HAP-1 (cell line): ENCODE measurements at regions not wholly inside any gene's neighbourhood (a gene's known extent, or its start where the extent isn't known, plus 50 kb on each side); places are given as distances from the start of the nearest gene placed in this dataset.
"Not testable (repeated sequence)": the region's sequence is repeated elsewhere in the genome, so short reads cannot be mapped to it uniquely, and the experiment has no call there.

Source experiments
- DNase-seq, 2 experiments: peaks; one replicate each; pipeline ENCODE4 v3.0.0-alpha.2; 2016 to 2020; ENCODE audit warnings: low spot score in 2 of 2
- H3K27me3 ChIP-seq: fragments of 250-450 bp; sonication (Bioruptor Pico); 2 replicates; pipeline ENCODE4 v1.5.1; 2020; ENCODE audit warnings: low read depth, mild to moderate bottlenecking, moderate library complexity
- H3K36me3 ChIP-seq: fragments of 250-450 bp; sonication (Bioruptor Pico); replicated peaks from 2 replicates; pipeline ENCODE4 v1.5.1; 2020; ENCODE audit warnings: mild to moderate bottlenecking
- H3K4me1 ChIP-seq: fragments of 250-450 bp; sonication (Bioruptor Pico); 2 replicates; pipeline ENCODE4 v1.5.1; 2020; ENCODE audit warnings: mild to moderate bottlenecking
- H3K4me3 ChIP-seq: fragments of 250-450 bp; sonication (Bioruptor Pico); 2 replicates; pipeline ENCODE4 v1.5.1; 2020; ENCODE audit warnings: mild to moderate bottlenecking, moderate library complexity
- H3K9me3 ChIP-seq: fragments of 250-450 bp; sonication (Bioruptor Pico); 2 replicates; pipeline ENCODE4 v1.5.1; 2020; ENCODE audit warnings: mild to moderate bottlenecking, moderate library complexity
- in situ Hi-C: fragments of 300-500 bp; cut with MboI; formaldehyde crosslinking; loops from 3 replicates; pipeline ENCODE4 v1.14.3; 2020; ENCODE audit warnings: low sequenced_read_pairs, inconsistent platforms, mixed read lengths

DNA sequence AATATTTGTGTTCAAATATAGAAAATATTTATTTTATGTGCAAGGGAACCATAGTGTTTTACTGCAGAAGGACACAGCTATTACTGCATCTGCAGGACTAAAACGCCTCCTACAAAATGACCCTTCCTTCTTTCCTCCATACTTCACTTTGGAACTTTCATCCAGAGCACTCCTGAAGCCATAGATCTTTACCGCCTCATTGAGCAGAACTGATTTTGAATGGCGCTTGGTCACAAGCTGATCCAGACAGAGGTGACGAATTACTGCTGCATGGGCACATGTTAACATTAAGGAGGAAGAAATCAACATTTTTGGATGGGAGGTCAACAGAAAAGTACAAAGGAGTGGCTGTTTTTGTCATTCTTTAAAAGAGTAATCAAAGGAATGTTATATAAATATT, 931.6 kb downstream of the NCAM2 start:
- Histone ChIP-seq H3K36me3 (no peaks in the 10 kb centered on the region), H3K4me3 (no peak overlapping the region), H3K9me3 (no peaks in the 10 kb centered on the region), H3K27me3 (no peaks in the 10 kb centered on the region), H3K4me1 (no peaks in the 10 kb centered on the region)
- no peak for DNase-seq
- in situ Hi-C loops = no loop called here

- H3K9me3 ChIP-seq = no peaks in the 10 kb centered on the region
- no peak overlapping the region for H3K4me3 ChIP-seq
- H3K27me3 ChIP-seq = no peaks in the 10 kb centered on the region
- in situ Hi-C loops = no loop called here
- H3K4me1 ChIP-seq = no peaks in the 10 kb centered on the region
- no peaks in the 10 kb centered on the region for H3K36me3 ChIP-seq
- DNase-seq = no peak
Observed at GRCh38 chr21:21952566-21952965, 954.4 kb downstream of the NCAM2 start.

DNA sequence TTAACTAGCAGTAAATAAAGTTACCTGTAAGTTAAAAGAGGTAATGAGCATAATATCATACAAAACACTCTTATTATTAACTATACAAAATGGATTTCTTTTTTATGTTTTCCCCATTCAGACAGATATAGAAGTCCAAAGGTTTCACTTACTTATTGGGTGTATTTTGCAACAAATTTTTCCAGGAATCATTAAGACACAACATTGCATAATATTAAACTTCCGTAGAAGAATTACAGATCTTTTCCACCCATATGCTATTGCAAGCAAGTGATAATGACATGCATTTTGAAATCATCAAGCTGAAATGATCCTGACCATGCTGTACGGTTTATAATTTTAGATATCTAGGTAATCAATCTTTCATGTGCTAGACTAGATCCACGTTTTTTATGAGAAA, 957.0 kb downstream of the NCAM2 start:
- Histone ChIP-seq H3K4me3 (no peak overlapping the region), H3K9me3 (no peaks in the 10 kb centered on the region; the same call in 1 of the 2 replicates), H3K36me3 (no peaks in the 10 kb centered on the region), H3K27me3 (no peaks in the 10 kb centered on the region), H3K4me1 (no peaks in the 10 kb centered on the region)
- DNase-seq = no peak
- in situ Hi-C loops = no loop called here

DNA sequence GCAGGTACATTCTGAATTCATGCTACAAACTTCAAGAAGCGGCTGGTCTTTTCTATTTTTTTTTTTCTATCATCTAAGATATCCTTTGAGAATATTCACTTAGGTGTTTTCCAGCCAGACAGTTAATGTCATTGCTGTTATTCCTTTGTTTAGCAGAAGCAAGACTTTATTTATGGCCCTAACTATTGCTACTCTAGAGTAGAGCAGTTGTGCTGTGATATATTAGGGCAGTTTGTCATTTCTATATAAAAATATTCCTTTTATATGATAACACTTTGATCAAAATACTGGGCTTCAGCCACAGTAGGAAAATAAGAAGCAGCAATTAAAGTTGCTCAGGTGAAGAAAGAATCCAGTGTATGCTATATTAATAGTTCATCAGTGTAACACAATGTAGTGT, 959.3 kb downstream of the NCAM2 start:
- in situ Hi-C loops = no loop called here
- DNase-seq = no peak
- H3K4me3 ChIP-seq = no peak overlapping the region
- H3K4me1 ChIP-seq = no peaks in the 10 kb centered on the region
- no peaks in the 10 kb centered on the region for H3K36me3 ChIP-seq
- H3K27me3 ChIP-seq = no peaks in the 10 kb centered on the region
- H3K9me3 ChIP-seq = no peaks in the 10 kb centered on the region; the same call in 1 of the 2 replicates

DNA sequence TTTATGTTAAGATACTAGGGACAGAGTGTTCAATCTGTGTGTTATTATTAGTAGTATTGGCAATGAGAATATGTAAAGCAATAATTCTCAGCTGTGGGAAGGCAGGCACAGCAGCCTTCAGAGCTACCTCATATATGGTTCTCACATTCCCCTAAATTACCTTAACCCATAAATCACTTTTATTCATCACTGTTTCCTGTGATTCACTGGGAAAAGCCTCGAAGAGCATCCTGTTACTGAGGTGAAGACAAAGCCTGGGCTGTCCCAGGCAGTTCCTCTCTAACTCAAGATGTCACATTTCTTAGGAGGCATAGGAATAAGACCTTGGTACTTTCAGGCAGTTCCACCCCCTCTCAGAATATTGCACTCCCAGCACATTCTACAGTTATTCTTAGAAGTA, 965.7 kb downstream of the NCAM2 start:
- in situ Hi-C loops = no loop called here

GRCh38 chr21:21968810-21969209, 970.6 kb downstream of the NCAM2 start:
- Histone ChIP-seq H3K4me1 (no peaks in the 10 kb centered on the region), H3K27me3 (no peaks in the 10 kb centered on the region), H3K9me3 (no peaks in the 10 kb centered on the region), H3K36me3 (no peaks in the 10 kb centered on the region), H3K4me3 (no peak overlapping the region)
- DNase-seq = no peak
- in situ Hi-C loops = no loop called here

More for the DNA sequence above, 965.7 kb downstream of the NCAM2 start:
- H3K4me3 ChIP-seq = no peak overlapping the region
- no peak for DNase-seq
- H3K4me1 ChIP-seq = no peaks in the 10 kb centered on the region
- H3K9me3 ChIP-seq = no peaks in the 10 kb centered on the region
- H3K36me3 ChIP-seq = no peaks in the 10 kb centered on the region
- H3K27me3 ChIP-seq = no peaks in the 10 kb centered on the region

GRCh38 chr21:21969211-21969610, 971.0 kb downstream of the NCAM2 start:
- Histone ChIP-seq H3K9me3 (no peaks in the 10 kb centered on the region), H3K36me3 (no peaks in the 10 kb centered on the region), H3K4me1 (no peaks in the 10 kb centered on the region), H3K27me3 (no peaks in the 10 kb centered on the region), H3K4me3 (no peak overlapping the region)
- in situ Hi-C loops = no loop called here
- DNase-seq = no peak

DNA sequence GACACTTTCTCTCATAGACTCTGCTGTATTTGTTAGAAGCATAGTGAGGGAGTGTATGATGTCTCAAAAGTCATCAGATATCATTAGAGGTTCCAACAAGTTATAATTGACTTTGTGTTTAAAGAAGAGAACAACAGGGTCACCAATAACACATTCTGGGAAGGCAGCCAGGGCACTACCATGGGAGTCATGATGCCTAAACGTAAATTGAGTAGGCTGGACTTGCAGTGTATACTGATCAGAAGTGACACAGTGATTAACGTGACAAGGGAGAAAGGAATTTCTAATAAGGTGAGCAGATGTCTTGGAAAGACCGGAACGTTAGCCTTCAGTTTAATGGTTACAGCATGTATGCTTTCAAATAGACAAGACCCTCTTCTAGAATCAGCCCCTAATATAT, 973.2 kb downstream of the NCAM2 start:
- in situ Hi-C loops = no loop called here
- Histone ChIP-seq H3K36me3 (no peaks in the 10 kb centered on the region), H3K4me1 (no peaks in the 10 kb centered on the region), H3K27me3 (no peaks in the 10 kb centered on the region), H3K4me3 (no peak overlapping the region), H3K9me3 (no peaks in the 10 kb centered on the region)
- no peak for DNase-seq

DNA sequence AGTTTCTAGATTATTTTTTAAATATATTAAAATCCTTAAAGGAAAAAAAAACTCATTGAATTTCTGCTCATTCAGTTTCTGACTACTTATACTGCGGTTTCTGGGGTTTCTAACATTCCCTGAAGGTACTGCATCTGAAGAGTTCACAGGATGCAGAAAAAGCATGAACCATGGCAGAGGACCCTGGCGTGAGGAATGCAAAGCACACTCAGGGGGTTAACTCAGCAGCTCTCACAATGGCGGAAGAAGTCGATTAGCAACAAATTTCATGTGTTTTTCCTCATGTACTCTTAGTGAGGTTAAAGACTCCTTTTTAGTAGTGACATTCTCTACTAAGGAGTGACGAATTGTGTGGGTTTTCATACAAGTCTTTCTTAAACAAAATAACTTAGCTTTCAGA, 975.6 kb downstream of the NCAM2 start:
- Histone ChIP-seq H3K9me3 (no peaks in the 10 kb centered on the region), H3K36me3 (no peaks in the 10 kb centered on the region), H3K4me1 (no peaks in the 10 kb centered on the region), H3K27me3 (no peaks in the 10 kb centered on the region), H3K4me3 (no peak overlapping the region)
- in situ Hi-C loops = no loop called here
- peak in 1 of 2 experiments; percentile 19 for DNase-seq

- Histone ChIP-seq H3K36me3 (no peaks in the 10 kb centered on the region), H3K4me1 (no peaks in the 10 kb centered on the region), H3K4me3 (no peak overlapping the region), H3K9me3 (0 out of 2 replicates have a peak, but pooled peaks cover 2% of the 10 kb centered on the region), H3K27me3 (no peaks in the 10 kb centered on the region)
- DNase-seq = no peak
- in situ Hi-C loops = no loop called here
Observed at GRCh38 chr21:21996891-21997290, 998.7 kb downstream of the NCAM2 start.

GRCh38 chr21:21997390-21998333, 999.5 kb downstream of the NCAM2 start:
- H3K4me3 ChIP-seq = no peak overlapping the region
- H3K36me3 ChIP-seq = no peaks in the 10 kb centered on the region
- DNase-seq = no peak
- 0 out of 2 replicates have a peak, but pooled peaks cover 2% of the 10 kb centered on the region for H3K9me3 ChIP-seq
- H3K4me1 ChIP-seq = no peaks in the 10 kb centered on the region
- in situ Hi-C loops = no loop called here
- H3K27me3 ChIP-seq = no peaks in the 10 kb centered on the region

DNA sequence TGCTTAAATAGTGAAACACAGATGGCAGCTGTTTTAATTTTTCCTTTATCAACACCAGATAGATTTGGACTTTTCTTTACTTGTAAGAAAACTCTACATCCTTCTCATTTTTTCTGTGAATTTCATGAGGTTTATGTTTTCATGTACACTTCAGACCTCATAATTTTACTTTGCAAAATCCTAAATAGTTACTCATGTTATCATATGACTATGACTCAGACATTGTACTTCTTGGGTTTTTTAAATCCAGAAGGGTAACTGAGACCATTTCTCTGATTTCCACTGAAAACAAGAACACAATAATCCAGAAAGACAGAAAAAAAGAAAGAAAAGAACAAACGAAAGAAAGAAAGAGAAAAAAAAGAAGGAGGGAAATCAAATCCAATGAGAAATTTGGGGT, 1021.6 kb downstream of the NCAM2 start:
- in situ Hi-C loops = no loop called here
- no peak for DNase-seq
- H3K4me1 ChIP-seq = no peaks in the 10 kb centered on the region
- no peak overlapping the region for H3K4me3 ChIP-seq
- H3K36me3 ChIP-seq = no peaks in the 10 kb centered on the region
- no peaks in the 10 kb centered on the region for H3K27me3 ChIP-seq
- no peaks in the 10 kb centered on the region; the same call in 1 of the 2 replicates for H3K9me3 ChIP-seq

DNA sequence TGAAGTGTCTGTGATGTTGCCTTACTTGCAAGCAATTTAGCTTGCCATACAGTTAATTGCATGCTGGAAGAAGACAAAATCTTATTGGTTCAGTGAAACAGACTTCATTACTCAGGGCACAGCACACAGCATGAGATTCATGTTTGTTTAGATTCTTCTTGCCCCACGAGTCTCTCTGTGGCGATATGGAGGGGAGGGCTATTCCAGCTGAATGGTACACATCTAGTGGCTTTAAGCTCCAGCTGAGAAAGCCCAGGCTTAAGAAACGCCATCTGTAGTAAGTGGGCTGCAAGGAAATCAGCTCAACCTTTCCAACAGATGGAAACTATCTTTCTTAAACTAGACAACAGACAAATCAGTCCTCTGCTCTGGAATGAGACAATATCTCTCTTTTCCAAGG, 1022.0 kb downstream of the NCAM2 start:
- Histone ChIP-seq H3K27me3 (no peaks in the 10 kb centered on the region), H3K36me3 (no peaks in the 10 kb centered on the region), H3K4me3 (no peak overlapping the region), H3K4me1 (no peaks in the 10 kb centered on the region), H3K9me3 (no peaks in the 10 kb centered on the region; the same call in 1 of the 2 replicates)
- in situ Hi-C loops = no loop called here
- no peak for DNase-seq

DNA sequence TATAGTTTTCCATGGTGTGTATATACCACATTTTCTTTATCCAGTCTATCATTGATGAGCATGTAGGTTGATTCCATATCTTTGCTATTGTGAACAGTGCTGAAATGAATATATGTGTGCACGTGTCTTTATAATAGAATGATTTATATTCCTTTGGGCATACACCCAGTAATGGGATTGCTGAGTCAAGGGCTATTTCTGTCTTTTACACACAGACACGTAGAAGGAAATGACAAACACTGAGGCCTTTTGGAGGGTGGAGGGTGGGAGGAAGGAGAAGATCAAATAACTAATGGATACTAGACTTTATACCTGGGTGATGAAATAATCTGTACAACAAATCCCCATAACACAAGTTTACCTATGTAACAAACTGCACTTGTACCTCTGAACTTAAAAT, 1025.7 kb downstream of the NCAM2 start:
- H3K9me3 ChIP-seq, in situ Hi-C loops, H3K27me3 ChIP-seq, DNase-seq, H3K4me3 ChIP-seq, H3K4me1 ChIP-seq, H3K36me3 ChIP-seq: not testable (repeated sequence)
